H9 (cell line): ENCODE measurements at regions not wholly inside any gene's neighbourhood (a gene's known extent, or its start where the extent isn't known, plus 50 kb on each side); places are given as distances from the start of the nearest gene placed in this dataset.

Experiments used
- DNase-seq: peaks from one replicate; pipeline ENCODE4 v3.0.0-alpha.2; 2017
- H2AFZ ChIP-seq: one replicate; pipeline ENCODE4 v1.6.1; 2013; ENCODE audit warnings: mild to moderate bottlenecking, low read length, control low read depth, moderate library complexity
- H2AK5ac ChIP-seq: 2 replicates; pipeline ENCODE4 v1.6.1; 2013; ENCODE audit warnings: low read length, control low read depth, mixed read lengths; ENCODE audit not compliant: insufficient read length
- H2BK120ac ChIP-seq: one replicate; pipeline ENCODE4 v1.6.1; 2013; ENCODE audit warnings: low read depth, mild to moderate bottlenecking, low read length, control low read depth, inconsistent platforms; ENCODE audit not compliant: poor library complexity, severe bottlenecking
- H2BK12ac ChIP-seq: 2 replicates; pipeline ENCODE4 v1.6.1; 2013; ENCODE audit warnings: low read length, control low read depth, mixed read lengths, low read depth; ENCODE audit not compliant: insufficient read length
- H2BK15ac ChIP-seq: 2 replicates; pipeline ENCODE4 v1.6.1; 2013; ENCODE audit warnings: low read depth, low read length, control low read depth
- H2BK20ac ChIP-seq: one replicate; pipeline ENCODE4 v1.6.1; 2013; ENCODE audit warnings: low read depth, mild to moderate bottlenecking, low read length, control low read depth, inconsistent platforms; ENCODE audit not compliant: poor library complexity, severe bottlenecking
- H2BK5ac ChIP-seq: 2 replicates; pipeline ENCODE4 v1.6.1; 2013; ENCODE audit warnings: low read length, control low read depth, mixed read lengths; ENCODE audit not compliant: insufficient read length
- H3K14ac ChIP-seq: 2 replicates; pipeline ENCODE4 v1.6.1; 2013; ENCODE audit warnings: low read length, control low read depth; ENCODE audit not compliant: insufficient read depth
- H3K18ac ChIP-seq: 2 replicates; pipeline ENCODE4 v1.6.1; 2013; ENCODE audit warnings: low read depth, mild to moderate bottlenecking, mixed read lengths, low read length, control low read depth; ENCODE audit not compliant: insufficient read length
- H3K23ac ChIP-seq: 2 replicates; pipeline ENCODE4 v1.6.1; 2013; ENCODE audit warnings: low read length, control low read depth, mixed read lengths, low read depth; ENCODE audit not compliant: insufficient read length
- H3K23me2 ChIP-seq: 2 replicates; pipeline ENCODE4 v1.6.1; 2013; ENCODE audit warnings: low read depth, mild to moderate bottlenecking, mixed read lengths, low read length, control low read depth; ENCODE audit not compliant: insufficient read length, poor library complexity, severe bottlenecking
- H3K27ac ChIP-seq: 2 replicates; pipeline ENCODE4 v1.5.1; 2013; ENCODE audit warnings: low read length, control low read depth, mixed read lengths, low read depth; ENCODE audit not compliant: insufficient read length
- H3K27me3 ChIP-seq: 2 replicates; pipeline ENCODE4 v1.6.1; 2013; ENCODE audit warnings: low read length, control low read depth, inconsistent platforms; ENCODE audit not compliant: insufficient read depth
- H3K4ac ChIP-seq: 2 replicates; pipeline ENCODE4 v1.6.1; 2013; ENCODE audit warnings: low read depth, mild to moderate bottlenecking, control low read depth, inconsistent platforms, low read length, moderate library complexity
- H3K4me1 ChIP-seq: 2 replicates; pipeline ENCODE4 v1.6.1; 2013; ENCODE audit warnings: low read length, control low read depth, inconsistent platforms; ENCODE audit not compliant: insufficient read depth
- H3K4me2 ChIP-seq: 2 replicates; pipeline ENCODE4 v1.6.1; 2013; ENCODE audit warnings: low read length, control low read depth, mixed read lengths; ENCODE audit not compliant: insufficient read length, insufficient read depth
- H3K56ac ChIP-seq: 2 replicates; pipeline ENCODE4 v1.6.1; 2013; ENCODE audit warnings: low read depth, mild to moderate bottlenecking, mixed read lengths, low read length, control low read depth; ENCODE audit not compliant: insufficient read length
- H3K79me1 ChIP-seq: 2 replicates; pipeline ENCODE4 v1.6.1; 2013; ENCODE audit warnings: low read depth, mild to moderate bottlenecking, moderate library complexity, low read length, control low read depth, inconsistent platforms; ENCODE audit not compliant: insufficient read depth, poor library complexity, severe bottlenecking
- H3K79me2 ChIP-seq: 2 replicates; pipeline ENCODE4 v1.6.1; 2013; ENCODE audit warnings: low read length, control low read depth, inconsistent platforms; ENCODE audit not compliant: insufficient read depth
- H3K9ac ChIP-seq: 2 replicates; pipeline ENCODE4 v1.6.1; 2013; ENCODE audit warnings: low read length, control low read depth, mixed read lengths; ENCODE audit not compliant: insufficient read length; ENCODE audit errors: extremely low read depth
- H3K9me3 ChIP-seq: one replicate; pipeline ENCODE4 v1.6.1; 2013; ENCODE audit warnings: low read depth, low read length, inconsistent platforms; ENCODE audit not compliant: control insufficient read depth
- H3T11ph ChIP-seq: one replicate; pipeline ENCODE4 v1.6.1; 2013; ENCODE audit warnings: mild to moderate bottlenecking, low read length, control low read depth, inconsistent platforms
- H4K20me1 ChIP-seq: one replicate; pipeline ENCODE4 v1.6.1; 2013; ENCODE audit not compliant: control insufficient read depth, insufficient read length, insufficient read depth
- H4K5ac ChIP-seq: 2 replicates; pipeline ENCODE4 v1.6.1; 2013; ENCODE audit warnings: low read depth, mild to moderate bottlenecking, mixed read lengths, low read length, control low read depth; ENCODE audit not compliant: insufficient read length
- H4K8ac ChIP-seq: replicated peaks from 2 replicates; pipeline ENCODE4 v1.6.1; 2013; ENCODE audit warnings: low read length, control low read depth, mixed read lengths, low read depth; ENCODE audit not compliant: insufficient read length
- H4K91ac ChIP-seq: 2 replicates; pipeline ENCODE4 v1.6.1; 2013; ENCODE audit warnings: low read depth, mild to moderate bottlenecking, moderate library complexity, mixed read lengths, low read length, control low read depth; ENCODE audit not compliant: insufficient read length
- H3K27ac Mint-ChIP-seq, 3 experiments: 2 replicates in 2 of 3; 3 replicates in 1 of 3; pipeline ENCODE4 v1.8.0; 2020 to 2021; ENCODE audit warnings: mixed read lengths in 3 of 3, mild to moderate bottlenecking in 1 of 3, moderate library complexity in 1 of 3
- H3K27me3 Mint-ChIP-seq: 2 replicates; pipeline ENCODE4 v1.8.0; 2021; ENCODE audit warnings: low read depth, mild to moderate bottlenecking, moderate library complexity, mixed read lengths
- H3K36me3 Mint-ChIP-seq, 3 experiments: 2 replicates in 2 of 3; 3 replicates in 1 of 3; pipeline ENCODE4 v1.8.0; 2020 to 2021; ENCODE audit warnings: low read depth in 3 of 3, mixed read lengths in 3 of 3; ENCODE audit not compliant: insufficient read depth in 1 of 3
- H3K4me1 Mint-ChIP-seq, 2 experiments: 2 replicates each; pipeline ENCODE4 v1.8.0; 2020; ENCODE audit warnings: mixed read lengths in 2 of 2
- H3K4me3 Mint-ChIP-seq, 2 experiments: 2 replicates in 1 of 2; 3 replicates in 1 of 2; pipeline ENCODE4 v1.8.0; 2020 to 2021; ENCODE audit warnings: mild to moderate bottlenecking in 2 of 2, mixed read lengths in 2 of 2, moderate library complexity in 1 of 2
- H3K9me3 Mint-ChIP-seq, 2 experiments: 2 replicates in 1 of 2; 3 replicates in 1 of 2; pipeline ENCODE4 v1.8.0; 2020; ENCODE audit warnings: mild to moderate bottlenecking in 2 of 2, mixed read lengths in 2 of 2, moderate library complexity in 1 of 2
- WGBS: extraction: QIAGEN DNeasy Blood & Tissue Kit; methylation state at CpG from one replicate; pipeline ENCODE4 v1.1.7; 2013; ENCODE audit warnings: missing lambda C conversion rate, low lambda C conversion rate, mixed read lengths; ENCODE audit not compliant: insufficient read length; ENCODE audit errors: extremely low coverage; 5-methylcytosine and 5-hydroxymethylcytosine counted together
- TF ChIP-seq, protein P1 (sequence below): fragments of 200-600 bp; sonication (generic); conservative IDR thresholded peaks from 3 replicates; pipeline ENCODE4 v1.8.0; 2021; ENCODE audit warnings: antibody characterized with exemption, mild to moderate bottlenecking

DNA sequence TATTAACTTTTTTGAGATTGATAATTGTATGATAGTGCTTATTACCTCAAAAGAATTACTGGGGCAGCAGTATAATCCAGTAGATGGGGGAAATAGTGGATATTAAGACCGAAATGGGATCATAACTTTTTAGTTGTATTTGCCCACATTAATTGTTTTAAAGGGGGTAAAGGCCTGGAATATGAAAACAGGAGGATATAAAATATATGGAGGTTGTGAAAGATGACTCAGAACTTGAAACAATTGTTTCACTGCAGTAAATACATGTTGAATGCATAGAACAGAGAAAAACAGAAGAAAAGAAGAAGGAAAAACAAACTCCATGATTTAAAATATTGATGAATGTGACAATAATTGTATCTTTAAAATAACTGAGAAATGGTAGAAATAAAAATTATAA lies 94.1 kb upstream of the VPREB1 start:
- no CpG with 5 or more reads among the region's 1 CpG for WGBS
- TF ChIP-seq, protein P1, sequence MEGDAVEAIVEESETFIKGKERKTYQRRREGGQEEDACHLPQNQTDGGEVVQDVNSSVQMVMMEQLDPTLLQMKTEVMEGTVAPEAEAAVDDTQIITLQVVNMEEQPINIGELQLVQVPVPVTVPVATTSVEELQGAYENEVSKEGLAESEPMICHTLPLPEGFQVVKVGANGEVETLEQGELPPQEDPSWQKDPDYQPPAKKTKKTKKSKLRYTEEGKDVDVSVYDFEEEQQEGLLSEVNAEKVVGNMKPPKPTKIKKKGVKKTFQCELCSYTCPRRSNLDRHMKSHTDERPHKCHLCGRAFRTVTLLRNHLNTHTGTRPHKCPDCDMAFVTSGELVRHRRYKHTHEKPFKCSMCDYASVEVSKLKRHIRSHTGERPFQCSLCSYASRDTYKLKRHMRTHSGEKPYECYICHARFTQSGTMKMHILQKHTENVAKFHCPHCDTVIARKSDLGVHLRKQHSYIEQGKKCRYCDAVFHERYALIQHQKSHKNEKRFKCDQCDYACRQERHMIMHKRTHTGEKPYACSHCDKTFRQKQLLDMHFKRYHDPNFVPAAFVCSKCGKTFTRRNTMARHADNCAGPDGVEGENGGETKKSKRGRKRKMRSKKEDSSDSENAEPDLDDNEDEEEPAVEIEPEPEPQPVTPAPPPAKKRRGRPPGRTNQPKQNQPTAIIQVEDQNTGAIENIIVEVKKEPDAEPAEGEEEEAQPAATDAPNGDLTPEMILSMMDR, result no peak

More for the DNA sequence above, 94.1 kb upstream of the VPREB1 start:
- Mint-ChIP-seq H3K27ac (no peak overlapping the region), H3K36me3 (no peaks in the 10 kb centered on the region), H3K9me3 (no peaks in the 10 kb centered on the region), H3K4me3 (no peak overlapping the region), H3K4me1 (no peaks in the 10 kb centered on the region), H3K27me3 (peaks cover 96% of the 10 kb centered on the region)
- H3K4me1 ChIP-seq, result no peaks in the 10 kb centered on the region
- H3K18ac ChIP-seq, result no peak overlapping the region
- no peak for DNase-seq
- no peak overlapping the region for H2BK20ac ChIP-seq
- no peak overlapping the region for H4K91ac ChIP-seq
- H3K23ac ChIP-seq, result no peak overlapping the region
- no peak overlapping the region for H2BK5ac ChIP-seq
- no peak overlapping the region for H3K4me2 ChIP-seq
- no peaks in the 10 kb centered on the region for H3K79me2 ChIP-seq
- no peak overlapping the region for H3T11ph ChIP-seq
- H2BK120ac ChIP-seq, result no peak overlapping the region
- no peaks in the 10 kb centered on the region for H3K79me1 ChIP-seq
- no peak overlapping the region for H2AK5ac ChIP-seq
- H4K8ac ChIP-seq, result no peak overlapping the region
- H3K14ac ChIP-seq, result no peak overlapping the region
- no peaks in the 10 kb centered on the region for H3K9me3 ChIP-seq
- H3K9ac ChIP-seq, result no peak overlapping the region
- no peak overlapping the region for H2AFZ ChIP-seq
- H3K56ac ChIP-seq, result no peak overlapping the region
- H3K27ac ChIP-seq, result no peak overlapping the region
- H4K20me1 ChIP-seq, result no peaks in the 10 kb centered on the region
- H3K23me2 ChIP-seq, result no peaks in the 10 kb centered on the region
- no peak overlapping the region for H2BK12ac ChIP-seq
- H3K27me3 ChIP-seq, result peaks cover 42% of the 10 kb centered on the region
- no peak overlapping the region for H3K4ac ChIP-seq
- H2BK15ac ChIP-seq, result no peak overlapping the region
- no peak overlapping the region for H4K5ac ChIP-seq
